ENCODE measurements at regions not wholly inside any gene's neighbourhood (a gene's known extent, or its start where the extent isn't known, plus 50 kb on each side); places are given as distances from the start of the nearest gene placed in this dataset.

DNA sequence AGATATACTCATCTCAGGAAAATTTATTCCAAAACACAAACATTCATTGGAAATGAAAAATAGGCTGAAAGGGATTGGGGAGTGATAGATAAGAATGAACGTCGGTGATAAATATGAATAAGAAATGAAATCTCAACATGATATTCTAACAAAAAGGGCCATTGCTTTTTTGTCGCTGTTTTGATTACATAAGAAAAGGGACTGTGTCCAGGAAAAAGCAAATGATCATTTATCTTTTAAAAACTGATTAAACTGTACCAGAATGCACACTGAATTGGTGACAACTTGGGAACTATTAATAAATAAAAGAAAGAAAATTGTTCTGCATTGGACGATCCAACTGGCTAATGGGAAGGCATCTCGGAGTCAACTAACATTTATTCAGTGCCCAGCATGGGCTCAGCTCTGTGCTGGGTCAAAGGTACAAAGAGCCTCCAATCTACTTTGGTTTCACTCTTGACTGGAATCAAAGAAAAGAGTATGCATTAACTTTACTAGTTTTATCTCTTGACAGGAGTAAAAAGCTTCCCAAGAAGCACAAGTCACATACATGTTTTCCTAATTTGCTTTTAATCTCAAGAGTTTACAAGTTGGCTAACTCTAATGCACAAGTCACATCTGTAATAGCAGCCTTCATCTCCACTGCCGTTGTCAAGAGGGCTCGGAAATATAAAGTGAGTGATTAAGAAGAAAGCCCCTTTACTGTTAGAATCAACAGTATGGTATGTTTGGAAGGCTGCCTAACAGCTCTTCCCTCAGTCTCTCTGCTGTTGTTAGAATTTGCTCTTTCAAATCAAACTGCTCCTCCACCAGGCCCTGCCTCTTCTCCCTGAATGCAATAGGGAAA is 280.0 kb downstream of the IGSF11 start:
- Histone ChIP-seq H3K27ac (ENCODE audit: low read length) (no peak overlapping the region), H3K4me3 (ENCODE audit: low read depth in 1 of 2, low read length in 2 of 2) (no peak overlapping the region), H3K9ac (ENCODE audit: low read depth, low read length) (no peak overlapping the region), H3K79me2 (ENCODE audit: insufficient read depth, low read length) (no peaks in the 10 kb centered on the region), H3K36me3 (ENCODE audit: insufficient read depth, low read length) (no peaks in the 10 kb centered on the region), H3K4me1 (ENCODE audit: insufficient read depth, low read length) (no peaks in the 10 kb centered on the region), H3K9me3 (ENCODE audit: insufficient read depth, low read length, severe bottlenecking) (no peaks in the 10 kb centered on the region), H4K20me1 (ENCODE audit: insufficient read depth, low read length) (no peaks in the 10 kb centered on the region), H3K4me2 (ENCODE audit: insufficient read depth, low read length) (no peak overlapping the region), H3K27me3 (ENCODE audit: insufficient read depth, low read length, poor library complexity) (no peaks in the 10 kb centered on the region), H2AFZ (ENCODE audit: low read depth, low read length) (no peak overlapping the region)
- ATAC-seq (ENCODE audit: insufficient read depth, low read depth) (no peak), DNase-seq (no peak)
- TF ChIP-seq EZH2 (IDR thresholded peaks at IDR 0.05; ENCODE audit: borderline replicate concordance, low read depth, low read length, severe bottlenecking) (no peak), CTCF (IDR thresholded peaks at IDR 0.05; ENCODE audit: borderline replicate concordance, extremely low read depth, low read length, poor library complexity, severe bottlenecking) (no peak)

DNA sequence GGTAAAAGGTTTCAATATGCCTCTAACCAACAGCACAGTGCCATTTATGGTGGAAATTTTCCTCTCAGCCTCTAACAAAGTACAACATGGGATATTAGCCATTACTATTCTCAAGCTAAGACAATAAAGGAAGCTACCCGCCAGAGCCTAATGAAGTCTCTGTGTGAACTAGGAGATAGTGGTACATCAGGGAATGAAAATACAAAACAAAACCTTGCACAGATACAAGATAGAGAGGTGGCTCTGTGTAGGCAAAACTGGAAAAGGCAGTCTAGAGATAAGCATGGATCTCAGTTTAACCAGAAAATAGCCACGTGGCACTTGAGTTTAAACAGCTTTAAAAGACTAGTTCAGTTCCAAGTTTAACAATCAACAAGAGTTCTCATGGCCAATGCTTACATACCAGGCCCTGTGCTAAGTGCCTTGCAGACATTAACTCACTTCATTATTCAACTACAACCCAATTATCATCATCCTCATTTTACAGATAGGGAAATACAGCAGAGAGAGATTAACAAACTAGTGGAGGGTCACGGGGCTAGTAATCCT is 279.3 kb downstream of the IGSF11 start:
- no peak for TF ChIP-seq CTCF (IDR thresholded peaks at IDR 0.05; ENCODE audit: borderline replicate concordance, extremely low read depth, low read length, poor library complexity, severe bottlenecking)
- no peak for TF ChIP-seq EZH2 (IDR thresholded peaks at IDR 0.05; ENCODE audit: borderline replicate concordance, low read depth, low read length, severe bottlenecking)
- Histone ChIP-seq H3K4me1 (ENCODE audit: insufficient read depth, low read length) (no peaks in the 10 kb centered on the region), H3K4me3 (ENCODE audit: low read depth in 1 of 2, low read length in 2 of 2) (no peak overlapping the region), H4K20me1 (ENCODE audit: insufficient read depth, low read length) (no peaks in the 10 kb centered on the region), H3K79me2 (ENCODE audit: insufficient read depth, low read length) (no peaks in the 10 kb centered on the region), H3K36me3 (ENCODE audit: insufficient read depth, low read length) (no peaks in the 10 kb centered on the region), H3K27me3 (ENCODE audit: insufficient read depth, low read length, poor library complexity) (no peaks in the 10 kb centered on the region), H3K9me3 (ENCODE audit: insufficient read depth, low read length, severe bottlenecking) (no peaks in the 10 kb centered on the region), H3K9ac (ENCODE audit: low read depth, low read length) (no peak overlapping the region), H3K27ac (ENCODE audit: low read length) (no peak overlapping the region), H3K4me2 (ENCODE audit: insufficient read depth, low read length) (no peak overlapping the region), H2AFZ (ENCODE audit: low read depth, low read length) (no peak overlapping the region)
- DNase-seq (no peak), ATAC-seq (ENCODE audit: insufficient read depth, low read depth) (no peak)

DNA sequence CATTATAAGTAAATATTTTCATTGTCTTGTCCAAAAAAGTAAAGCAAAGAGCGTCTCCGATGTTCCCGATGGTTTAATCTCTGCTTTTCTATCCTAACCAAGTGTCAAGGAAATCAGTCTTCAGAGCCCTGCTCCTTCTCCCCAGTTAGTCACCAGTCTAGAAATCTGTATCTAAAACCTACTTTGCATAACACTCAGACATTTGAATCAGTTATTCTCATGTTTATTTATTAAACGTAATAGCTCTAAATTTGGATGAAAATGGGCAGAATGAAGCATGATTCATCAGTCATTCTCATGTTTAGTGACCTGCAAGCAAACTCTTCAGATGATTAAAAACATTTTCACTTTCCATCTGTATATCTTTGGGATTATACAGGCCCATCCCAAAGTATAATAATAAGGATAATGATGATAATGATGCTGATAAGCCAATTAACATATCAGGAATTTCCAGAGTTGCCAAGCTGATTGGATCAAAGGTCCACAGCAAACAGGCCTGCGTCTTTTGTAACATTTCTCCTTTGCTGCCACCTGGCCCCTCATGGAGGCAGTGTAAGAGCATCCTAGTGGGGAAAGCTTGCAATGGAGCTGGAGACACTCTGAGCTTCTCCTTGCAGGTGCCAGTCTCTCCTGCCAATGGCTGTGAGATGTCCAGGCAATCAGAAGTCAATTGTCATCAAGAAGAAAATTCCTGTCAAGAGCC is 273.9 kb downstream of the IGSF11 start:
- no peaks in the 10 kb centered on the region for H3K36me3 ChIP-seq (ENCODE audit: insufficient read depth, low read length)
- no peaks in the 10 kb centered on the region for H4K20me1 ChIP-seq (ENCODE audit: insufficient read depth, low read length)
- no peaks in the 10 kb centered on the region for H3K79me2 ChIP-seq (ENCODE audit: insufficient read depth, low read length)
- H2AFZ ChIP-seq (ENCODE audit: low read depth, low read length): no peak overlapping the region
- H3K4me1 ChIP-seq (ENCODE audit: insufficient read depth, low read length): no peaks in the 10 kb centered on the region
- H3K4me2 ChIP-seq (ENCODE audit: insufficient read depth, low read length): no peak overlapping the region
- no peak overlapping the region for H3K4me3 ChIP-seq (ENCODE audit: low read depth in 1 of 2, low read length in 2 of 2)
- no peak overlapping the region for H3K27ac ChIP-seq (ENCODE audit: low read length)
- TF ChIP-seq EZH2 (IDR thresholded peaks at IDR 0.05; ENCODE audit: borderline replicate concordance, low read depth, low read length, severe bottlenecking) (no peak), CTCF (IDR thresholded peaks at IDR 0.05; ENCODE audit: borderline replicate concordance, extremely low read depth, low read length, poor library complexity, severe bottlenecking) (no peak)
- H3K27me3 ChIP-seq (ENCODE audit: insufficient read depth, low read length, poor library complexity): no peaks in the 10 kb centered on the region
- no peak overlapping the region for H3K9ac ChIP-seq (ENCODE audit: low read depth, low read length)
- DNase-seq: no peak
- no peaks in the 10 kb centered on the region for H3K9me3 ChIP-seq (ENCODE audit: insufficient read depth, low read length, severe bottlenecking)
- no peak for ATAC-seq (ENCODE audit: insufficient read depth, low read depth)
